Vagina (tissue), 2 donors: ENCODE measurements at regions not wholly inside any gene's neighbourhood (a gene's known extent, or its start where the extent isn't known, plus 50 kb on each side); places are given as distances from the start of the nearest gene placed in this dataset.

ENCODE experiments used
- POLR2AphosphoS5 ChIP-seq, 2 donors: sonication (generic); formaldehyde crosslinking; IDR thresholded peaks; one replicate each; pipeline ENCODE4 v1.9.0; 2017; ENCODE audit warnings: antibody characterized with exemption in 2 of 2, mild to moderate bottlenecking in 2 of 2, low read depth in 1 of 2; ENCODE audit not compliant: insufficient read depth in 1 of 2
- TF ChIP-seq, protein P1 (sequence below), 3 experiments: fragments of 450-650 bp in 2 of 3; fragments of 200-600 bp in 1 of 3; sonication (generic) in 1 of 3; IDR thresholded peaks; one replicate each; pipeline ENCODE4 v1.5.1; 2017 to 2019; ENCODE audit warnings: antibody characterized with exemption in 3 of 3, mild to moderate bottlenecking in 2 of 3, moderate library complexity in 2 of 3

DNA sequence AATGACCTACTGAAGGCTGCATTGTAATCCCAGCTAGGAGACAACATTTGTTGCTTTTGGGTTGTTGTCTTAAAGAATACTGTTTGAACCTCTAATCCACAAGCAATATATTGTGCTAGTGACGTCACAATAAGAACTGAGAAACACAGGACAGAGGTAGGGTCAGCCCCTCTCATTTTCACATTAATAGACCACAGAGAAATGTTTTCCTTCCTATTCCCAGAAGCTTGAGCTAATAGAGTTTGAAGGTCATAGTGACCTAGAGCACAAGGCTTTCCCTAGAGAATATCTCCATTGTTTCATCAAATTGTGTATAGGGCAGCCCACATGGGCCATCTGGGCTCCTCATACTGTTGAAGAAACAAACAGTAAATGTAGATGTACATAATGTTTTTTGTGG is 300.9 kb upstream of the AKR1E2 start:
- no peak for TF ChIP-seq POLR2AphosphoS5 (IDR thresholded peaks at IDR 0.05; ENCODE audit: insufficient read depth in 1 of 2, low read depth in 1 of 2)
- TF ChIP-seq, protein P1, sequence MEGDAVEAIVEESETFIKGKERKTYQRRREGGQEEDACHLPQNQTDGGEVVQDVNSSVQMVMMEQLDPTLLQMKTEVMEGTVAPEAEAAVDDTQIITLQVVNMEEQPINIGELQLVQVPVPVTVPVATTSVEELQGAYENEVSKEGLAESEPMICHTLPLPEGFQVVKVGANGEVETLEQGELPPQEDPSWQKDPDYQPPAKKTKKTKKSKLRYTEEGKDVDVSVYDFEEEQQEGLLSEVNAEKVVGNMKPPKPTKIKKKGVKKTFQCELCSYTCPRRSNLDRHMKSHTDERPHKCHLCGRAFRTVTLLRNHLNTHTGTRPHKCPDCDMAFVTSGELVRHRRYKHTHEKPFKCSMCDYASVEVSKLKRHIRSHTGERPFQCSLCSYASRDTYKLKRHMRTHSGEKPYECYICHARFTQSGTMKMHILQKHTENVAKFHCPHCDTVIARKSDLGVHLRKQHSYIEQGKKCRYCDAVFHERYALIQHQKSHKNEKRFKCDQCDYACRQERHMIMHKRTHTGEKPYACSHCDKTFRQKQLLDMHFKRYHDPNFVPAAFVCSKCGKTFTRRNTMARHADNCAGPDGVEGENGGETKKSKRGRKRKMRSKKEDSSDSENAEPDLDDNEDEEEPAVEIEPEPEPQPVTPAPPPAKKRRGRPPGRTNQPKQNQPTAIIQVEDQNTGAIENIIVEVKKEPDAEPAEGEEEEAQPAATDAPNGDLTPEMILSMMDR (IDR thresholded peaks at IDR 0.05), result no peak
